Gastrocnemius medialis (tissue), 4 donors: ENCODE measurements at regions not wholly inside any gene's neighbourhood (a gene's known extent, or its start where the extent isn't known, plus 50 kb on each side); places are given as distances from the start of the nearest gene placed in this dataset.
A peak's percentile ranks its signal among the peaks of the same experiment; 100 is the strongest.

Source experiments
- ATAC-seq, 2 donors: fragments of 150-250 bp; one replicate each; pipeline ENCODE4 v1.9.1; 2016
- DNase-seq, 2 donors: peaks; one replicate each; pipeline ENCODE4 v3.0.0-alpha.2; 2019
- H3K27ac ChIP-seq, 4 donors: fragments of 200-600 bp; sonication (generic); 1 replicate in 1 of 4; 2 replicates in 3 of 4; pipeline ENCODE4 v1.5.1; 2016 to 2018; ENCODE audit warnings: mild to moderate bottlenecking in 2 of 4, moderate library complexity in 1 of 4
- H3K27me3 ChIP-seq, 3 donors: fragments of 200-600 bp; sonication (generic) in 2 of 3; 1 replicate in 1 of 3; 2 replicates in 2 of 3; pipeline versions ENCODE4 v1.5.1 to v1.6.0; 2016 to 2019; ENCODE audit warnings: mild to moderate bottlenecking in 1 of 3, moderate library complexity in 1 of 3
- H3K36me3 ChIP-seq, 2 donors: fragments of 200-600 bp; sonication (generic) in 1 of 2; one replicate each; pipeline ENCODE4 v1.5.1; 2017 to 2018
- H3K4me1 ChIP-seq, 2 donors: fragments of 200-600 bp; sonication (generic) in 1 of 2; one replicate each; pipeline ENCODE4 v1.5.1; 2016 to 2017; ENCODE audit warnings: mild to moderate bottlenecking in 2 of 2
- H3K4me3 ChIP-seq, 4 donors: fragments of 200-600 bp; sonication (generic) in 3 of 4; 1 replicate in 1 of 4; 2 replicates in 3 of 4; pipeline ENCODE4 v1.5.1; 2016 to 2019; ENCODE audit warnings: mild to moderate bottlenecking in 2 of 4
- H3K9me3 ChIP-seq, 3 donors: fragments of 200-600 bp; sonication (generic) in 2 of 3; 1 replicate in 1 of 3; 2 replicates in 2 of 3; pipeline ENCODE4 v1.5.1; 2016 to 2019
- CTCF ChIP-seq, 5 experiments: fragments of 450-650 bp in 3 of 5; fragments of 200-600 bp in 2 of 5; sonication (generic) in 2 of 5; IDR thresholded peaks in 4 of 5; conservative IDR thresholded peaks in 1 of 5; 1 replicate in 4 of 5; 2 replicates in 1 of 5; pipeline ENCODE4 v1.5.1; 2016 to 2019; ENCODE audit warnings: antibody characterized with exemption in 5 of 5, mild to moderate bottlenecking in 3 of 5, moderate library complexity in 3 of 5
- POLR2A ChIP-seq, 2 donors: fragments of 450-650 bp; IDR thresholded peaks; one replicate each; pipeline ENCODE4 v1.6.1; 2017; ENCODE audit warnings: antibody characterized with exemption in 2 of 2, mild to moderate bottlenecking in 2 of 2, moderate library complexity in 2 of 2
- in situ Hi-C, 4 donors: fragments of 200-750 bp; cut with MboI; loops; one replicate each; pipeline versions ENCODE4 v1.15.0 to v1.8.0; 2017; ENCODE audit warnings: low sequenced_read_pairs in 4 of 4
- intact Hi-C: fragments of 100-400 bp; cut with DNase I; formaldehyde crosslinking; loops from one replicate; pipeline ENCODE4 v1.15.1; 2023; ENCODE audit warnings: low total_unique reads

GRCh38 chr10:29857843-29858701 is 201.3 kb downstream of the JCAD start:
- intact Hi-C loops: loop anchor here (1.0 to 5.0 kb wide), 3 partner anchors 122 to 201 kb away; no protein-coding TSS in a partner anchor

DNA sequence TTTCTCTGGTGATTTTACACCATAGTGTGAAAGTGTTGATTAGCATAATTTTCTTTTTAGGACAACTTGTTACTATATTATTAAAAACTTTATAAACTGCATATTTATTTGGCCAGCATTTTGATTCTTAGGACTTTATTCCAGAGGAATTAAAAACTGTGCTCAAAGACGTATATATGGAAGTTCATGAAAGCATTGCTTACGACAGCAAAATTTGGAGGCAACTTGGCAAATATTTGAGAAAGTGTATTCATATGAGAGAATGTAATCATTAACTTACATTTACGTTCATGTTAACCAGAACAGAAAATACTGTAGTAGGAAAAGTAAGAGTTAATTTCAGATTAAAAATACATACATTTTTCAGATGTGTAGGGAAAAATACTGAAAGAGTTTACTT is 203.1 kb downstream of the JCAD start:
- no peak for ATAC-seq
- H3K27me3 ChIP-seq: no peaks in the 10 kb centered on the region
- no peaks in the 10 kb centered on the region for H3K9me3 ChIP-seq
- no peak overlapping the region for H3K4me3 ChIP-seq
- H3K27ac ChIP-seq: no peak overlapping the region
- TF ChIP-seq POLR2A (IDR thresholded peaks at IDR 0.05) (no peak), CTCF (IDR thresholded peaks at IDR 0.05 in 4 of 5, conservative IDR thresholded peaks at IDR 0.05 in 1 of 5) (no peak)
- H3K4me1 ChIP-seq: peaks cover 32% of the 10 kb centered on the region in 2 donors
- DNase-seq: no peak
- no peaks in the 10 kb centered on the region for H3K36me3 ChIP-seq
- in situ Hi-C loops (loop anchor here in 2 of 4 donors (5.0 to 25.0 kb wide), 3 partner anchors 111 to 219 kb away; partner anchors contain the start of gene SVIL (in 2 of the 2)), intact Hi-C loops (loop anchor here (5.0 kb wide), 1 partner anchor 199 kb away; no protein-coding TSS in a partner anchor)

More at GRCh38 chr10:29857843-29858701, 201.3 kb downstream of the JCAD start:
- DNase-seq (peak; percentile 77 to 89), ATAC-seq (peak; percentile 70 to 84)
- in situ Hi-C loops: loop anchor here in 2 of 4 donors (5.0 to 25.0 kb wide), 3 partner anchors 113 to 221 kb away; partner anchors contain the start of gene SVIL (in 2 of the 2)
- peak overlapping the region in 2 of 4 donors; percentile 5 to 37 for H3K4me3 ChIP-seq
- H3K4me1 ChIP-seq: peaks cover 47 to 49% of the 10 kb centered on the region in 2 donors
- H3K36me3 ChIP-seq: no peaks in the 10 kb centered on the region
- TF ChIP-seq CTCF (IDR thresholded peaks at IDR 0.05 in 4 of 5, conservative IDR thresholded peaks at IDR 0.05 in 1 of 5) (peak; percentile 75 to 85 (median 77)), POLR2A (IDR thresholded peaks at IDR 0.05) (peak in 1 of 2 donors; percentile 41)
- no peaks in the 10 kb centered on the region for H3K9me3 ChIP-seq
- H3K27me3 ChIP-seq: no peaks in the 10 kb centered on the region
- H3K27ac ChIP-seq: peak overlapping the region; percentile 78 to 85 (median 84)

DNA sequence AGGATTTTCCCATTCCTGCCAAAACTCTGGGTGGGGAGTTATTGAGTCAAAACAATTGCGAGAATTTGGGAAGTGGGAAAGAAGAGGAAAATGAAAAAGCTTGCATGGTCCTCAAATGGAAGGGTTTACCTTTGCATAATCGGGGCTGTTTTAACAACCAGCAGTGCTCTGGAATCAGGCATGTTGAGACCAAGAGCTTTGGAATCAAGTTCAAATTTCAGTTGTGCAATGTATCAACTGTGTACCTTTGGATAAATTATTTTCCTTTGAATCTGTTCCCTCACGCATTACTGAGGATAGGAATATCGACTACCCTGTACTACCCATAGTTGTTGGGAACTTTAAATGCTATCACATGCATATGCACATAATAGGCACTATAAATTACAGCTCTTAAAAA is 205.5 kb downstream of the JCAD start:
- H3K4me3 ChIP-seq: no peak overlapping the region
- ATAC-seq: no peak
- in situ Hi-C loops (loop anchor here in 2 of 4 donors (10.0 to 25.0 kb wide), 2 partner anchors 109 to 217 kb away; partner anchors contain the start of gene SVIL (in 2 of the 2)), intact Hi-C loops (no loop called here)
- peaks cover 16 to 25% of the 10 kb centered on the region in 2 donors for H3K4me1 ChIP-seq
- H3K36me3 ChIP-seq: no peaks in the 10 kb centered on the region
- no peaks in the 10 kb centered on the region for H3K9me3 ChIP-seq
- DNase-seq: no peak
- TF ChIP-seq POLR2A (IDR thresholded peaks at IDR 0.05): no peak
- H3K27ac ChIP-seq: peak overlapping the region in 2 of 4 donors; percentile 6 to 9
- no peaks in the 10 kb centered on the region for H3K27me3 ChIP-seq

GRCh38 chr10:29851241-29851640 is 208.1 kb downstream of the JCAD start:
- DNase-seq (no peak), ATAC-seq (no peak)
- no peak for TF ChIP-seq POLR2A (IDR thresholded peaks at IDR 0.05)
- TF ChIP-seq CTCF (IDR thresholded peaks at IDR 0.05 in 4 of 5, conservative IDR thresholded peaks at IDR 0.05 in 1 of 5): no peak
- intact Hi-C loops (no loop called here), in situ Hi-C loops (loop anchor here in 2 of 4 donors (10.0 to 25.0 kb wide), 2 partner anchors 106 to 214 kb away; partner anchors contain the start of gene SVIL (in 2 of the 2))
- H3K27ac ChIP-seq: no peak overlapping the region
- H3K4me3 ChIP-seq: no peak overlapping the region
- H3K9me3 ChIP-seq: no peaks in the 10 kb centered on the region
- H3K27me3 ChIP-seq: no peaks in the 10 kb centered on the region
- no peaks in the 10 kb centered on the region for H3K36me3 ChIP-seq
- H3K4me1 ChIP-seq: peaks cover 3 to 15% of the 10 kb centered on the region in 2 donors

GRCh38 chr10:29850371-29850770 is 209.0 kb downstream of the JCAD start:
- ATAC-seq (no peak), DNase-seq (no peak)
- in situ Hi-C loops (loop anchor here in 2 of 4 donors (10.0 to 25.0 kb wide), 2 partner anchors 106 to 213 kb away; partner anchors contain the start of gene SVIL (in 2 of the 2)), intact Hi-C loops (no loop called here)
- no peaks in the 10 kb centered on the region for H3K36me3 ChIP-seq
- TF ChIP-seq CTCF (IDR thresholded peaks at IDR 0.05 in 4 of 5, conservative IDR thresholded peaks at IDR 0.05 in 1 of 5) (no peak), POLR2A (IDR thresholded peaks at IDR 0.05) (no peak)
- H3K27me3 ChIP-seq: no peaks in the 10 kb centered on the region
- H3K9me3 ChIP-seq: no peaks in the 10 kb centered on the region
- H3K27ac ChIP-seq: no peak overlapping the region
- peaks cover 3 to 15% of the 10 kb centered on the region in 2 donors for H3K4me1 ChIP-seq
- H3K4me3 ChIP-seq: no peak overlapping the region
